IMR-90 (cell line): ENCODE measurements at regions not wholly inside any gene's neighbourhood (a gene's known extent, or its start where the extent isn't known, plus 50 kb on each side); places are given as distances from the start of the nearest gene placed in this dataset.

ENCODE experiments used
- CEBPB ChIP-seq: IDR thresholded peaks from 2 replicates; pipeline ENCODE4 v1.6.1; 2012; ENCODE audit warnings: low read depth, low read length, improper control_type of control experiment
- FOS ChIP-seq: fragments of 150-350 bp; IDR thresholded peaks from 2 replicates; pipeline ENCODE4 v1.6.1; 2016; ENCODE audit warnings: low read depth, low read length
- MAZ ChIP-seq: IDR thresholded peaks from 2 replicates; pipeline ENCODE4 v1.6.1; 2012; ENCODE audit warnings: low read depth, mild to moderate bottlenecking, low read length, improper control_type of control experiment, moderate library complexity, borderline replicate concordance
- NFE2L2 ChIP-seq: fragments of 150-350 bp; IDR thresholded peaks from 2 replicates; pipeline ENCODE4 v1.6.1; 2016; ENCODE audit warnings: low read depth, mild to moderate bottlenecking, low read length
- POLR2A ChIP-seq: IDR thresholded peaks from 2 replicates; pipeline ENCODE4 v1.6.1; 2012; ENCODE audit warnings: mild to moderate bottlenecking, low read depth, low read length
- RFX5 ChIP-seq: IDR thresholded peaks from 2 replicates; pipeline ENCODE4 v1.8.0; 2012; ENCODE audit warnings: low read depth, mild to moderate bottlenecking, low read length, moderate library complexity
- SMC3 ChIP-seq: fragments of 150-350 bp; IDR thresholded peaks from 2 replicates; pipeline ENCODE4 v1.6.1; 2016; ENCODE audit warnings: low read depth, mild to moderate bottlenecking, antibody characterized with exemption, low read length, moderate library complexity
- TF ChIP-seq, protein P1 (sequence below): conservative IDR thresholded peaks from 2 replicates; pipeline ENCODE4 v1.5.1; 2012; ENCODE audit warnings: mild to moderate bottlenecking, low read depth, low read length, improper control_type of control experiment
- TF ChIP-seq, protein P2 (sequence below): fragments of 150-350 bp; IDR thresholded peaks from 2 replicates; pipeline ENCODE4 v1.6.1; 2017; ENCODE audit warnings: mild to moderate bottlenecking, antibody characterized with exemption, low read length, low read depth
- TF ChIP-seq, protein P3 (sequence below): fragments of 150-350 bp; IDR thresholded peaks from 2 replicates; pipeline ENCODE4 v1.6.1; 2016; ENCODE audit warnings: low read depth, mild to moderate bottlenecking, low read length, moderate library complexity, borderline replicate concordance

DNA sequence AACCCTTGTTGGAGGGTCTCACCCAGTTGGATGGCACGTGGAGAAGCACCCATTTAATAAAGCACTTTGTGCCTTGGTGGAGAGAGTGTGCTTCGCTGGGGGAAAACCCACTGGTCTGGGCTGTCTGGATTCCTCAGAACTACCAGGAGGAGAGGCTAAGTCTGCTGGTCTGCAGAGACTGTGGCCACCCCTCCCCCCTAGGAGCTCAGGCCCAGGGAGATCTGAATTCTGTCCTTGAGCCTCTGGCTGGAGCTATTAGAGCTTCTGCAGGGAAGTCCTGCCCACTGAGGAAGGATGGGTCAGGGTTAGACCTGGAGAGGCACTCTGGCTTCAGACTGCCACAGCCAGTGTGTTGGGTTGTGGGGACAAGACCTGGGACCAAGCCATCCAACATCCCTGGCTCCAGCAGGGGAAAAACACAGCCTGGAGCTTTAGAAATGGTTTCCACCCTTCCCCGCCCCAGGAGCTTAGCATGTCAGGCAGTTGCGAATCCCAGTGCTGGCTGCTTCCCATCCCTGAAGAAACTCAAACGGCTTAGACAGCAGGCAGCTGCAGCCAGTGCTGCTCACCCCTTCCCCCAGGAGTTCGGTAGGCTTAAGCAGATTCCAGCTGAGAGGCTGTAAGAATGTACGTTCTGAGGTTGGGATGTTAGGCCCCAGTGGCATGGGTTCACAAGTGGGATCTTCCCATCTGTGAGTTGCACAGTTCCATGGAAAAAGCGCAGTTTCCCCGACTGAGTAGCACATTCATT, 288.3 kb downstream of the TGFB2 start:
- TF ChIP-seq, protein P1, sequence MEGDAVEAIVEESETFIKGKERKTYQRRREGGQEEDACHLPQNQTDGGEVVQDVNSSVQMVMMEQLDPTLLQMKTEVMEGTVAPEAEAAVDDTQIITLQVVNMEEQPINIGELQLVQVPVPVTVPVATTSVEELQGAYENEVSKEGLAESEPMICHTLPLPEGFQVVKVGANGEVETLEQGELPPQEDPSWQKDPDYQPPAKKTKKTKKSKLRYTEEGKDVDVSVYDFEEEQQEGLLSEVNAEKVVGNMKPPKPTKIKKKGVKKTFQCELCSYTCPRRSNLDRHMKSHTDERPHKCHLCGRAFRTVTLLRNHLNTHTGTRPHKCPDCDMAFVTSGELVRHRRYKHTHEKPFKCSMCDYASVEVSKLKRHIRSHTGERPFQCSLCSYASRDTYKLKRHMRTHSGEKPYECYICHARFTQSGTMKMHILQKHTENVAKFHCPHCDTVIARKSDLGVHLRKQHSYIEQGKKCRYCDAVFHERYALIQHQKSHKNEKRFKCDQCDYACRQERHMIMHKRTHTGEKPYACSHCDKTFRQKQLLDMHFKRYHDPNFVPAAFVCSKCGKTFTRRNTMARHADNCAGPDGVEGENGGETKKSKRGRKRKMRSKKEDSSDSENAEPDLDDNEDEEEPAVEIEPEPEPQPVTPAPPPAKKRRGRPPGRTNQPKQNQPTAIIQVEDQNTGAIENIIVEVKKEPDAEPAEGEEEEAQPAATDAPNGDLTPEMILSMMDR, result no peak
- TF ChIP-seq MAZ (no peak), CEBPB (no peak), NFE2L2 (no peak), RFX5 (no peak), POLR2A (no peak), FOS (no peak), SMC3 (no peak)
- TF ChIP-seq, protein P2, sequence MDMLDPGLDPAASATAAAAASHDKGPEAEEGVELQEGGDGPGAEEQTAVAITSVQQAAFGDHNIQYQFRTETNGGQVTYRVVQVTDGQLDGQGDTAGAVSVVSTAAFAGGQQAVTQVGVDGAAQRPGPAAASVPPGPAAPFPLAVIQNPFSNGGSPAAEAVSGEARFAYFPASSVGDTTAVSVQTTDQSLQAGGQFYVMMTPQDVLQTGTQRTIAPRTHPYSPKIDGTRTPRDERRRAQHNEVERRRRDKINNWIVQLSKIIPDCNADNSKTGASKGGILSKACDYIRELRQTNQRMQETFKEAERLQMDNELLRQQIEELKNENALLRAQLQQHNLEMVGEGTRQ, result no peak
- TF ChIP-seq, protein P3, sequence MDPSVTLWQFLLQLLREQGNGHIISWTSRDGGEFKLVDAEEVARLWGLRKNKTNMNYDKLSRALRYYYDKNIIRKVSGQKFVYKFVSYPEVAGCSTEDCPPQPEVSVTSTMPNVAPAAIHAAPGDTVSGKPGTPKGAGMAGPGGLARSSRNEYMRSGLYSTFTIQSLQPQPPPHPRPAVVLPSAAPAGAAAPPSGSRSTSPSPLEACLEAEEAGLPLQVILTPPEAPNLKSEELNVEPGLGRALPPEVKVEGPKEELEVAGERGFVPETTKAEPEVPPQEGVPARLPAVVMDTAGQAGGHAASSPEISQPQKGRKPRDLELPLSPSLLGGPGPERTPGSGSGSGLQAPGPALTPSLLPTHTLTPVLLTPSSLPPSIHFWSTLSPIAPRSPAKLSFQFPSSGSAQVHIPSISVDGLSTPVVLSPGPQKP, result no peak
